Upper lobe of right lung (tissue), 1 donor: ENCODE measurements at regions not wholly inside any gene's neighbourhood (a gene's known extent, or its start where the extent isn't known, plus 50 kb on each side); places are given as distances from the start of the nearest gene placed in this dataset.

Experiments used
- ATAC-seq: fragments of 200-7000 bp; cut with Tn5 transposase; one replicate; pipeline ENCODE4 v1.9.1; 2020; ENCODE audit warnings: mild to moderate bottlenecking, moderate library complexity
- DNase-seq: peaks from one replicate; pipeline ENCODE4 v3.0.0-alpha.2; 2020
- H3K27ac ChIP-seq: fragments of 200-600 bp; one replicate; pipeline ENCODE4 v1.8.0; 2022
- H3K27me3 ChIP-seq: fragments of 200-600 bp; one replicate; pipeline ENCODE4 v1.8.0; 2022; ENCODE audit warnings: mild to moderate bottlenecking
- H3K36me3 ChIP-seq: fragments of 200-600 bp; one replicate; pipeline ENCODE4 v1.8.0; 2022
- H3K4me1 ChIP-seq: fragments of 200-600 bp; one replicate; pipeline ENCODE4 v1.8.0; 2022
- H3K4me3 ChIP-seq: fragments of 200-600 bp; one replicate; pipeline ENCODE4 v1.8.0; 2022; ENCODE audit warnings: mild to moderate bottlenecking
- H3K9me3 ChIP-seq: fragments of 200-600 bp; one replicate; pipeline ENCODE4 v1.8.0; 2022
- CTCF ChIP-seq: fragments of 200-600 bp; IDR thresholded peaks from one replicate; pipeline ENCODE4 v1.8.0; 2022; ENCODE audit warnings: antibody characterized with exemption
- intact Hi-C: fragments of 100-400 bp; cut with DNase I; formaldehyde crosslinking; loops from one replicate; pipeline ENCODE4 v1.11.0; 2022
- donor health status: DM: no; HTN: yes; CAD: no; lungs with severe emphysema.

- intact Hi-C loops = no loop called here
- DNase-seq (no peak), ATAC-seq (peak; percentile 88)
- H3K4me3 ChIP-seq = no peak overlapping the region
- no peaks in the 10 kb centered on the region for H3K27me3 ChIP-seq
- H3K4me1 ChIP-seq = no peaks in the 10 kb centered on the region
- no peak for TF ChIP-seq CTCF
- no peaks in the 10 kb centered on the region for H3K9me3 ChIP-seq
- H3K36me3 ChIP-seq = no peaks in the 10 kb centered on the region
- no peak overlapping the region for H3K27ac ChIP-seq
These were observed 117.5 kb upstream of the MTAP start for GRCh38 chr9:21684831-21685362.

- Histone ChIP-seq H3K4me3 (no peak overlapping the region), H3K4me1 (no peaks in the 10 kb centered on the region), H3K36me3 (no peaks in the 10 kb centered on the region), H3K9me3 (no peaks in the 10 kb centered on the region), H3K27me3 (no peaks in the 10 kb centered on the region), H3K27ac (no peak overlapping the region)
- intact Hi-C loops = no loop called here
- ATAC-seq (no peak), DNase-seq (no peak)
- no peak for TF ChIP-seq CTCF
These were observed 116.9 kb upstream of the MTAP start for GRCh38 chr9:21685502-21685901.

- Histone ChIP-seq H3K4me3 (no peak overlapping the region), H3K4me1 (no peaks in the 10 kb centered on the region), H3K27ac (no peak overlapping the region), H3K36me3 (no peaks in the 10 kb centered on the region), H3K27me3 (no peaks in the 10 kb centered on the region), H3K9me3 (no peaks in the 10 kb centered on the region)
- no peak for TF ChIP-seq CTCF
- DNase-seq (no peak), ATAC-seq (no peak)
- intact Hi-C loops = no loop called here
These were observed 115.7 kb upstream of the MTAP start for GRCh38 chr9:21686738-21687137.

- DNase-seq (no peak), ATAC-seq (no peak)
- intact Hi-C loops = no loop called here
- H3K36me3 ChIP-seq = no peaks in the 10 kb centered on the region
- no peak overlapping the region for H3K27ac ChIP-seq
- no peaks in the 10 kb centered on the region for H3K9me3 ChIP-seq
- H3K4me3 ChIP-seq = no peak overlapping the region
- H3K27me3 ChIP-seq = no peaks in the 10 kb centered on the region
- no peaks in the 10 kb centered on the region for H3K4me1 ChIP-seq
- TF ChIP-seq CTCF = no peak
These were observed 115.1 kb upstream of the MTAP start for GRCh38 chr9:21687351-21687750.

- DNase-seq (no peak), ATAC-seq (no peak)
- no peaks in the 10 kb centered on the region for H3K4me1 ChIP-seq
- H3K27me3 ChIP-seq = no peaks in the 10 kb centered on the region
- no peaks in the 10 kb centered on the region for H3K9me3 ChIP-seq
- no peaks in the 10 kb centered on the region for H3K36me3 ChIP-seq
- TF ChIP-seq CTCF = no peak
- intact Hi-C loops = no loop called here
- H3K4me3 ChIP-seq = no peak overlapping the region
- no peak overlapping the region for H3K27ac ChIP-seq
These were observed 114.0 kb upstream of the MTAP start for GRCh38 chr9:21688108-21689102.
